Activated B cell treated with CpG ODN at 0.5 μM for 24 hours (primary cell): ENCODE measurements at regions not wholly inside any gene's neighbourhood (a gene's known extent, or its start where the extent isn't known, plus 50 kb on each side); places are given as distances from the start of the nearest gene placed in this dataset.

Experiments
- ATAC-seq: fragments of 200-7000 bp; cut with Tn5 transposase; one replicate; pipeline ENCODE4 v1.10.0; 2021; ENCODE audit warnings: low read depth, mild to moderate bottlenecking, moderate library complexity
- CTCF ChIA-PET: fragments of 350-600 bp; sonication (Branson Sonifier 250); formaldehyde crosslinking; loops from one replicate; lab custom pipeline; 2021; ENCODE audit warnings: antibody characterized with exemption; lab: Charles Lee
- POLR2A ChIA-PET: fragments of 350-600 bp; sonication (Branson Sonifier 250); formaldehyde crosslinking; loops from one replicate; lab custom pipeline; 2021; ENCODE audit warnings: antibody characterized with exemption; lab: Charles Lee
- DNase-seq: peaks from one replicate; pipeline ENCODE4 v3.0.0; 2022
- H3K27ac Mint-ChIP-seq: one replicate; pipeline ENCODE4 v1.8.0; 2020; ENCODE audit warnings: mixed read lengths
- H3K27me3 Mint-ChIP-seq: one replicate; pipeline ENCODE4 v1.8.0; 2021; ENCODE audit warnings: mixed read lengths
- H3K36me3 Mint-ChIP-seq: one replicate; pipeline ENCODE4 v1.8.0; 2021; ENCODE audit warnings: low read depth, mixed read lengths
- H3K4me1 Mint-ChIP-seq: one replicate; pipeline ENCODE4 v1.8.0; 2021; ENCODE audit warnings: mixed read lengths
- H3K4me3 Mint-ChIP-seq: one replicate; pipeline ENCODE4 v1.8.0; 2020; ENCODE audit warnings: mild to moderate bottlenecking, mixed read lengths
- H3K9me3 Mint-ChIP-seq: one replicate; pipeline ENCODE4 v1.8.0; 2020; ENCODE audit warnings: mixed read lengths
- CTCF ChIP-seq: fragments of 200-600 bp; IDR thresholded peaks from one replicate; pipeline ENCODE4 v1.8.0; 2022; ENCODE audit warnings: antibody characterized with exemption, mild to moderate bottlenecking
- intact Hi-C: fragments of 100-400 bp; cut with micrococcal nuclease; formaldehyde crosslinking; loops from one replicate; pipeline ENCODE4 v1.15.1; 2024

- H3K36me3 Mint-ChIP-seq = no peaks in the 10 kb centered on the region
- no peak overlapping the region for H3K27ac Mint-ChIP-seq
- no peak overlapping the region for H3K4me3 Mint-ChIP-seq
- ChIA-PET CTCF (no interaction called here), POLR2A (no interaction called here)
- intact Hi-C loops = no loop called here
- H3K27me3 Mint-ChIP-seq = peaks cover 17% of the 10 kb centered on the region
- DNase-seq (no peak), ATAC-seq (no peak)
- no peaks in the 10 kb centered on the region for H3K9me3 Mint-ChIP-seq
- no peaks in the 10 kb centered on the region for H3K4me1 Mint-ChIP-seq
- no peak for TF ChIP-seq CTCF
Observed at GRCh38 chr12:94089891-94090290, 58.5 kb upstream of the PLXNC1 start.

- Mint-ChIP-seq H3K9me3 (no peaks in the 10 kb centered on the region), H3K27ac (no peak overlapping the region)
- POLR2A ChIA-PET = no interaction called here
Observed at GRCh38 chr12:94091624-94092023, 56.8 kb upstream of the PLXNC1 start.

DNA sequence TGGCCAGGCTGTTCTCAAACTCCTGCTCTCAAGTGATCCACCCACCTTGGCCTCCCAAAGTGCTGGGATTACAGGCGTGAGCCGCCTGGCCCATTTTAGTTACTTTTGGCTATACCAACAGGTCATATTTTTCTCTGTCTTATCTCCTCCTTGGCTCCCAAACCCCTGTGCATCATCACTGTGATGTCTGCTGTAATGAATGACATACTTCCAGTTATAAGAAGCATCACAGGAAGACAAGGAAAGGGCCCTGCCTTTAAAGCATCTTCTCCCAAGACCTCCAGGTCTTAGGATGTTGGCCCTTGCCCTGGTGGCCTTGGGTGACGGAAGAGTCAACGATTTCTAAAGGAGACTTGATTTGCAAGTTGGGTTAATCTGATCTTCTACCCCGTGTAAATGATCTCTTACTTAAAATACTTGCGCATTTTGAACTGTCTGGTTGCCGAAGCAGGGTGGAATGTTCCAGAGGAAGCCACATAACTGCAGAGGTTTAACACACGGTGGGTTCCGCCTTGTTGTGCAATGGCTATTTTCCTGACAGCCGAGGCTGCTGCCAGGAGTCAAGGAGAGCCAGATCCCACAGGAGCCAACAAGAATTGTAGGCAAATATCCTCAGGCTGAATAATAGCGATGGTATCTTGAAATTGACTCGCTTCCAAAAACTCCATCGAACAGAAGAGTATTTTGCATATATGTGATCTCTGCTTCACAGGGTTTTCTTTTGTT, 55.7 kb upstream of the PLXNC1 start:
- Mint-ChIP-seq H3K27me3 (peaks cover 22% of the 10 kb centered on the region), H3K4me3 (no peak overlapping the region), H3K9me3 (no peaks in the 10 kb centered on the region), H3K27ac (no peak overlapping the region), H3K4me1 (no peaks in the 10 kb centered on the region), H3K36me3 (no peaks in the 10 kb centered on the region)
- no peak for ATAC-seq
- CTCF ChIA-PET = interaction anchor here (1.0 kb wide), 1 partner anchor 8 kb away, joined by 3 read pairs; no protein-coding TSS in a partner anchor
- TF ChIP-seq CTCF = no peak
- DNase-seq = no peak
- intact Hi-C loops = no loop called here
- POLR2A ChIA-PET = no interaction called here

More at GRCh38 chr12:94091624-94092023, 56.8 kb upstream of the PLXNC1 start:
- H3K36me3 Mint-ChIP-seq = no peaks in the 10 kb centered on the region
- intact Hi-C loops = no loop called here
- H3K4me3 Mint-ChIP-seq = no peak overlapping the region
- no peaks in the 10 kb centered on the region for H3K4me1 Mint-ChIP-seq
- ATAC-seq = no peak
- H3K27me3 Mint-ChIP-seq = peaks cover 13% of the 10 kb centered on the region
- CTCF ChIA-PET = interaction anchor here (1.0 kb wide), 1 partner anchor 9 kb away, joined by 3 read pairs; no protein-coding TSS in a partner anchor
- TF ChIP-seq CTCF = no peak
- DNase-seq = no peak

DNA sequence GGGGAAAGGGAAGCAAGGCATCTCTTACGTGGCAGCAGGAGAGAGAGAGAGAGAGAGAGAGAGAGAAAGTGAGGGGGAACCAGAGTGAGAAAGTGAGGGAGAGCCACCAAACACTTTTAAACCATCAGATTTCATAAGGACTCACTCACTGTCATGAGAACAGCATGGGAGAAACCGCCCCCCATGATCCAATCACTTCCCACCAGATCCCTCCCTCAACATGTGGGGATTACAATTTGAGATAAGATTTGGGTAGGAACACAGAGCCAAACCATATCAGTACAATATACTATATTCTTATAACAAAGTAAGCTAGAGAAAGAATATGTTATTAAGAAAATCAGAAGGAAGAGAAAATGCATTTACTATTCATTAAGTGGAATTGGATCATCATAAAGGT, 53.7 kb upstream of the PLXNC1 start:
- no peak for ATAC-seq
- no peaks in the 10 kb centered on the region for H3K4me1 Mint-ChIP-seq

DNA sequence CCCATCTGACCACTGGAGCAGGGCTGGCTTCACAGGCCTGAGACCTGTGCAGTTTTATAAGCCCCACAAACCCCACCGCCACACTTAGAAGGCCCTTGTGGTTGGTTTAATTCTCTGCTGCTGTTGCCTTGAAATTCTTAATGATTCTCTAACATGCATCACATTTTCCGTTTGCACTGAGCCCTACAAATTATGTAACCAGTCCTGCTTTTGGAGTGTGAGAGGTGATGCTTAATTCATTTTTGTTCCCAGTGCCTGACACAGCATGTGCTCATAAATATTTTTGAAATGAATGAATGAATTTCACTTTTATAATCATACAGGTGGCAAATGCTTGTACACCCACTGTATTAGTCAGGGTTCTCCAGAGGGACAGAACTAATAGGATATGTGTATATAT, 52.8 kb upstream of the PLXNC1 start:
- ChIA-PET POLR2A (no interaction called here), CTCF (no interaction called here)
- intact Hi-C loops = no loop called here
- TF ChIP-seq CTCF = no peak
- Mint-ChIP-seq H3K4me3 (no peak overlapping the region), H3K36me3 (no peaks in the 10 kb centered on the region), H3K27me3 (peaks cover 41% of the 10 kb centered on the region), H3K4me1 (no peaks in the 10 kb centered on the region), H3K9me3 (no peaks in the 10 kb centered on the region), H3K27ac (no peak overlapping the region)
- DNase-seq (no peak), ATAC-seq (no peak)

More for the DNA sequence above, 53.7 kb upstream of the PLXNC1 start:
- no peaks in the 10 kb centered on the region for H3K36me3 Mint-ChIP-seq
- ChIA-PET CTCF (interaction anchor here (1.1 kb wide), 1 partner anchor 591 kb away, joined by 4 read pairs; no protein-coding TSS in a partner anchor), POLR2A (no interaction called here)
- H3K27me3 Mint-ChIP-seq = peaks cover 36% of the 10 kb centered on the region
- intact Hi-C loops = no loop called here
- no peak for DNase-seq
- H3K4me3 Mint-ChIP-seq = no peak overlapping the region
- H3K27ac Mint-ChIP-seq = no peak overlapping the region
- TF ChIP-seq CTCF = no peak
- H3K9me3 Mint-ChIP-seq = no peaks in the 10 kb centered on the region
